ENCODE measurements at regions not wholly inside any gene's neighbourhood (a gene's known extent, or its start where the extent isn't known, plus 50 kb on each side); places are given as distances from the start of the nearest gene placed in this dataset.

GRCh38 chr2:118290411-118291250, 202.4 kb downstream of the INSIG2 start:
- TF ChIP-seq CTCF (IDR thresholded peaks at IDR 0.05; ENCODE audit: low read depth, low read length, poor library complexity, severe bottlenecking): no peak
- no peak for TF ChIP-seq EZH2phosphoT487 (IDR thresholded peaks at IDR 0.05; ENCODE audit: borderline replicate concordance, low read length)
- no peak overlapping the region for H3K4me2 ChIP-seq (ENCODE audit: low read length)
- no peak overlapping the region for H3K4me3 ChIP-seq (ENCODE audit: low read length)
- no peaks in the 10 kb centered on the region for H3K9me3 ChIP-seq (ENCODE audit: control insufficient read depth, insufficient read depth, low read length)
- no peaks in the 10 kb centered on the region for H3F3A ChIP-seq (ENCODE audit: control insufficient read depth, insufficient read depth)
- H3K36me3 ChIP-seq (ENCODE audit: control insufficient read depth, low read length): no peaks in the 10 kb centered on the region
- no peaks in the 10 kb centered on the region for H3K9me2 ChIP-seq (replicated peaks; ENCODE audit: control insufficient read depth, low read length)
- no peaks in the 10 kb centered on the region for H3K4me1 ChIP-seq (ENCODE audit: control insufficient read depth, low read length)
- no peaks in the 10 kb centered on the region for H3K27me3 ChIP-seq (ENCODE audit: control insufficient read depth, low read length)
- H3K27ac ChIP-seq (ENCODE audit: low read depth, low read length): no peak overlapping the region
- no peaks in the 10 kb centered on the region for H3K79me2 ChIP-seq (ENCODE audit: control insufficient read depth, low read length)
- H4K20me1 ChIP-seq (ENCODE audit: control insufficient read depth, insufficient read depth, low read depth, low read length): no peaks in the 10 kb centered on the region

- no peaks in the 10 kb centered on the region for H3K79me2 ChIP-seq (ENCODE audit: control insufficient read depth, low read length)
- no peak for TF ChIP-seq EZH2phosphoT487 (IDR thresholded peaks at IDR 0.05; ENCODE audit: borderline replicate concordance, low read length)
- no peak for TF ChIP-seq CTCF (IDR thresholded peaks at IDR 0.05; ENCODE audit: low read depth, low read length, poor library complexity, severe bottlenecking)
- H3K36me3 ChIP-seq (ENCODE audit: control insufficient read depth, low read length): no peaks in the 10 kb centered on the region
- no peak overlapping the region for H3K4me2 ChIP-seq (ENCODE audit: low read length)
- H3K27ac ChIP-seq (ENCODE audit: low read depth, low read length): no peak overlapping the region
- no peak overlapping the region for H3K4me3 ChIP-seq (ENCODE audit: low read length)
- H3K27me3 ChIP-seq (ENCODE audit: control insufficient read depth, low read length): no peaks in the 10 kb centered on the region
- H4K20me1 ChIP-seq (ENCODE audit: control insufficient read depth, insufficient read depth, low read depth, low read length): no peaks in the 10 kb centered on the region
- H3K4me1 ChIP-seq (ENCODE audit: control insufficient read depth, low read length): no peaks in the 10 kb centered on the region
- no peaks in the 10 kb centered on the region for H3F3A ChIP-seq (ENCODE audit: control insufficient read depth, insufficient read depth)
- H3K9me3 ChIP-seq (ENCODE audit: control insufficient read depth, insufficient read depth, low read length): no peaks in the 10 kb centered on the region
- no peaks in the 10 kb centered on the region for H3K9me2 ChIP-seq (replicated peaks; ENCODE audit: control insufficient read depth, low read length)
Observed at GRCh38 chr2:118279005-118279404, 190.7 kb downstream of the INSIG2 start.

GRCh38 chr2:118278046-118278445, 189.8 kb downstream of the INSIG2 start:
- no peaks in the 10 kb centered on the region for H3K9me2 ChIP-seq (replicated peaks; ENCODE audit: control insufficient read depth, low read length)
- H3K36me3 ChIP-seq (ENCODE audit: control insufficient read depth, low read length): no peaks in the 10 kb centered on the region
- H4K20me1 ChIP-seq (ENCODE audit: control insufficient read depth, insufficient read depth, low read depth, low read length): no peaks in the 10 kb centered on the region
- H3K27me3 ChIP-seq (ENCODE audit: control insufficient read depth, low read length): no peaks in the 10 kb centered on the region
- no peak overlapping the region for H3K4me2 ChIP-seq (ENCODE audit: low read length)
- no peaks in the 10 kb centered on the region for H3K79me2 ChIP-seq (ENCODE audit: control insufficient read depth, low read length)
- H3F3A ChIP-seq (ENCODE audit: control insufficient read depth, insufficient read depth): no peaks in the 10 kb centered on the region
- no peaks in the 10 kb centered on the region for H3K4me1 ChIP-seq (ENCODE audit: control insufficient read depth, low read length)
- H3K27ac ChIP-seq (ENCODE audit: low read depth, low read length): no peak overlapping the region
- TF ChIP-seq CTCF (IDR thresholded peaks at IDR 0.05; ENCODE audit: low read depth, low read length, poor library complexity, severe bottlenecking): no peak
- TF ChIP-seq EZH2phosphoT487 (IDR thresholded peaks at IDR 0.05; ENCODE audit: borderline replicate concordance, low read length): no peak
- no peak overlapping the region for H3K4me3 ChIP-seq (ENCODE audit: low read length)
- no peaks in the 10 kb centered on the region for H3K9me3 ChIP-seq (ENCODE audit: control insufficient read depth, insufficient read depth, low read length)

All from DOHH2 (cell line).